GM21825 (cell line): ENCODE measurements at regions not wholly inside any gene's neighbourhood (a gene's known extent, or its start where the extent isn't known, plus 50 kb on each side); places are given as distances from the start of the nearest gene placed in this dataset.

ENCODE experiments used
- ATAC-seq: cut with Tn5 transposase; IDR thresholded peaks from one replicate; pipeline ENCODE4 v1.9.1; 2021; ENCODE audit warnings: mild to moderate bottlenecking, moderate library complexity; ENCODE audit not compliant: unreplicated experiment

- no peak for ATAC-seq
Measured at GRCh38 chr11:115576606-115577380, 72.6 kb upstream of the CADM1 start.

GRCh38 chr11:115572551-115572950, 68.3 kb upstream of the CADM1 start:
- no peak for ATAC-seq

GRCh38 chr11:115566180-115566764, 62.1 kb upstream of the CADM1 start:
- ATAC-seq = no peak

GRCh38 chr11:115564851-115565250, 60.6 kb upstream of the CADM1 start:
- ATAC-seq = no peak

GRCh38 chr11:115561116-115561515, 56.9 kb upstream of the CADM1 start:
- ATAC-seq = no peak

- no peak for ATAC-seq
Measured at GRCh38 chr11:115558635-115559034, 54.4 kb upstream of the CADM1 start.

GRCh38 chr11:115557681-115558080, 53.5 kb upstream of the CADM1 start:
- ATAC-seq = no peak

- no peak for ATAC-seq
Measured at GRCh38 chr11:115556984-115557383, 52.8 kb upstream of the CADM1 start.

GRCh38 chr11:115555336-115556090, 51.3 kb upstream of the CADM1 start:
- ATAC-seq = no peak
